Inferior parietal cortex (tissue), 1 donor: ENCODE measurements at regions not wholly inside any gene's neighbourhood (a gene's known extent, or its start where the extent isn't known, plus 50 kb on each side); places are given as distances from the start of the nearest gene placed in this dataset.

Experiments
- DNase-seq: peaks from one replicate; pipeline ENCODE4 v3.0.0-alpha.2; 2016; ENCODE audit errors: extremely low spot score

- DNase-seq, result no peak
Observed at GRCh38 chr6:33865478-33866077, 61.8 kb upstream of the MLN start.

- DNase-seq, result no peak
Observed at GRCh38 chr6:33863723-33864440, 60.1 kb upstream of the MLN start.

GRCh38 chr6:33863084-33863483 lies 59.3 kb upstream of the MLN start:
- no peak for DNase-seq

- no peak for DNase-seq
Observed at GRCh38 chr6:33862536-33862935, 58.7 kb upstream of the MLN start.

- DNase-seq, result no peak
Observed at GRCh38 chr6:33861722-33862121, 57.9 kb upstream of the MLN start.

- DNase-seq, result no peak
Observed at GRCh38 chr6:33860706-33861474, 57.1 kb upstream of the MLN start.

GRCh38 chr6:33860006-33860405 lies 56.2 kb upstream of the MLN start:
- no peak for DNase-seq

- no peak for DNase-seq
Observed at GRCh38 chr6:33858804-33859505, 55.2 kb upstream of the MLN start.

- DNase-seq, result no peak
Observed at GRCh38 chr6:33857932-33858475, 54.2 kb upstream of the MLN start.

GRCh38 chr6:33857093-33857931 lies 53.5 kb upstream of the MLN start:
- no peak for DNase-seq

- DNase-seq, result no peak
Observed at GRCh38 chr6:33856655-33857054, 52.9 kb upstream of the MLN start.

GRCh38 chr6:33856031-33856590 lies 52.3 kb upstream of the MLN start:
- no peak for DNase-seq

GRCh38 chr6:33854572-33855030 lies 50.8 kb upstream of the MLN start:
- DNase-seq, result no peak

- no peak for DNase-seq
Observed at GRCh38 chr6:33853736-33854135, 49.9 kb upstream of the MLN start.
